ENCODE measurements at regions not wholly inside any gene's neighbourhood (a gene's known extent, or its start where the extent isn't known, plus 50 kb on each side); places are given as distances from the start of the nearest gene placed in this dataset.
"Not testable (repeated sequence)": the region's sequence is repeated elsewhere in the genome, so short reads cannot be mapped to it uniquely, and the experiment has no call there.

- TF ChIP-seq CTCF (IDR thresholded peaks at IDR 0.05; ENCODE audit: insufficient read depth, low read depth, low read length, missing control alignments): peak; percentile 84
- peak; percentile 69 for DNase-seq (ENCODE audit: low read depth)
- H3K4me3 ChIP-seq (ENCODE audit: low read length): no peak overlapping the region
Observed at GRCh38 chr15:53197426-53197839, 407.3 kb upstream of the ONECUT1 start.

GRCh38 chr15:53196788-53197187 is 406.7 kb upstream of the ONECUT1 start:
- no peak overlapping the region for H3K4me3 ChIP-seq (ENCODE audit: low read length)
- TF ChIP-seq CTCF (IDR thresholded peaks at IDR 0.05; ENCODE audit: insufficient read depth, low read depth, low read length, missing control alignments): no peak
- no peak for DNase-seq (ENCODE audit: low read depth)

- no peak for TF ChIP-seq CTCF (IDR thresholded peaks at IDR 0.05; ENCODE audit: insufficient read depth, low read depth, low read length, missing control alignments)
- H3K4me3 ChIP-seq (ENCODE audit: low read length): no peak overlapping the region
- DNase-seq (ENCODE audit: low read depth): no peak
Observed at GRCh38 chr15:53196242-53196641, 406.1 kb upstream of the ONECUT1 start.

- H3K4me3 ChIP-seq (ENCODE audit: low read length): no peak overlapping the region
- DNase-seq (ENCODE audit: low read depth): peak; percentile 50
- no peak for TF ChIP-seq CTCF (IDR thresholded peaks at IDR 0.05; ENCODE audit: insufficient read depth, low read depth, low read length, missing control alignments)
Observed at GRCh38 chr15:53193149-53193548, 403.0 kb upstream of the ONECUT1 start.

GRCh38 chr15:53189860-53190259 is 399.7 kb upstream of the ONECUT1 start:
- DNase-seq (ENCODE audit: low read depth): no peak
- TF ChIP-seq CTCF (IDR thresholded peaks at IDR 0.05; ENCODE audit: insufficient read depth, low read depth, low read length, missing control alignments): no peak
- no peak overlapping the region for H3K4me3 ChIP-seq (ENCODE audit: low read length)

GRCh38 chr15:53183449-53183848 is 393.3 kb upstream of the ONECUT1 start:
- not testable (repeated sequence) for DNase-seq (ENCODE audit: low read depth); H3K4me3 ChIP-seq (ENCODE audit: low read length)

GRCh38 chr15:53171571-53171970 is 381.4 kb upstream of the ONECUT1 start:
- no peak for DNase-seq (ENCODE audit: low read depth)
- no peak overlapping the region for H3K4me3 ChIP-seq (ENCODE audit: low read length)
- TF ChIP-seq CTCF (IDR thresholded peaks at IDR 0.05; ENCODE audit: insufficient read depth, low read depth, low read length, missing control alignments): no peak

Data from epithelial cell of esophagus (primary cell).